GM18502 (cell line): ENCODE measurements at regions not wholly inside any gene's neighbourhood (a gene's known extent, or its start where the extent isn't known, plus 50 kb on each side); places are given as distances from the start of the nearest gene placed in this dataset.
"Not testable (repeated sequence)": the region's sequence is repeated elsewhere in the genome, so short reads cannot be mapped to it uniquely, and the experiment has no call there.

Source experiments
- ATAC-seq: cut with Tn5 transposase; IDR thresholded peaks from one replicate; pipeline ENCODE4 v1.9.1; 2021; ENCODE audit warnings: mild to moderate bottlenecking; ENCODE audit not compliant: unreplicated experiment, poor library complexity

DNA sequence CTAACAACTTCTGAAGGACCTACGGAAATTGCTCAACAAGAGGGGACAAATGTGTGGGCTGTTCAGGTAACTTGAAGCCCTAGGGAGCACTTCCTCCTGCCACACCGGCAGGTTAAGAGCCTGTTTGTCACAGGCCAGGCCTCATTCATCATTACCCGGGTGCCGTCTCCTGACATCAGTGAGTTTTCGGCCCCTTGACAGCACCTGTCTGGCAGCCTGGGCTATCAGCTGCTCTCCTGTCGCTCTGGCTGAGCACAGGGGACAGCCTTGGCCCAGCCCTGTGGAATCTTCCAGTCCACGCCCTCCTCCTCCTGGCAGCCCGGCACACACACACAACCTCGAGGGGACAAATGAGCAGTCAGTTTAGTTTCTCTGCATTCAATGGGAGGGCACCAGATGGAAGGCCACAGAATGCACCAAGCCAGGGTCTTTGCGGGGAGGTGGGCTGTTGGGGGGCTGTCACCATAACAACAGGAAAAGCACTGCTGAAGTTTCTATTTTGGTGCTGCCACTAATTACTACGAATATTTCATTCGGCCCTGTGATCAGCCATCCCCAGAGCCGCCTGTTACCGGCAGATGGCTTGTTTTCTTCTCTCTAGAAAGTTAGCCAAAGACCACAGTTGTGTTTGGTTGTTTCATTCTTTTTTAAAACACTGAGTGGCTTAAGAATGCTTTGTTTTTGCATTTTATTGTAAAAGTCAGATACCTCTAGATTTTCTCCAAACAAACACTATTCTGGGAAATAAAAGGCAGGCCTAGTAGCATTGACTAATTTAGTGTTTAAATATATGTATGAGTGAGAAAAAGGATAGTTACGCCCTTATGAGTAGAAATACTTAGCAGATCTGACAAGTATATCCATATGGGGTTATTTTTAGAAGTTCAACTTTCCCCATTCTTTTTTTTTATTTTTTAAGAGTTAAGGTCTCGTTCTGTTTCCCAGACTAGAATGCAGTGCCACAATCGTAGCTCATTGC lies 189.9 kb upstream of the NDUFV2 start:
- ATAC-seq = no peak

DNA sequence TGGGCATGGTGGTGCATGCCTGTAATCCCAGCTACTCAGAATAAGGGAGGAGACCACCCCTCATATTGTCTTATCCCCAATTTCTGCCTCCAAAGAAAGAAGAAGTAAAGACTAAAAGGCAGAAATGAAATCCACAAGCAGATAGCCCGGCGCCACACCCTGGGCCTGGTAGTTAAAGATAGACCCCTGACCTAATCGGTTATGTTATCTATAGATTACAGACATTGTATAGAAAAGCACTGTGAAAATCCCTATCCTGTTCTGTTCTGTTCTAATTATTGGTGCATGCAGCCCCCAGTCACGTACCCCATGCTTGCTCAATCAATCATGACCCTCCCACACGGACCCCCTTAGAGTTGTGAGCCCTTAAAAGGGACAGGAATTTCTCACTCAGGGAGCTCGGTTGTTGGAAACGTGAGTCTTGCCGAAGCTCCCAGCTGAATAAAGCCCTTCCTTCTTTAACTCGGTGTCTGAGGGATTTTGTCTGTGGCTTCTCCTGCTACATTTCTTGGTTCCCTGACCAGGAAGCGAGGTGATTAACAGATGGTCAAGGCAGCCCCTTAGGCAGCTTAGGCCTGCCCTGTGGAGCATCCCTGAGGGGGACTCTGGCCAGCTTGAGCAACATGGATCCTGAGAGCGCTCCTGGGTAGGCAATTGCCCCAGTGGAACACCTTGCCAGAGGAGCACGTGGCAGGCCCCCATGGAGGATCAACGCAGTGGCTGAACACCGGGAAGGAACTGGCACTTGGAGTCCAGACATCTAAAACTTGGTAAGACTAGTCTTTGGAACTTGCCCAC lies 188.7 kb upstream of the NDUFV2 start:
- not testable (repeated sequence) for ATAC-seq

DNA sequence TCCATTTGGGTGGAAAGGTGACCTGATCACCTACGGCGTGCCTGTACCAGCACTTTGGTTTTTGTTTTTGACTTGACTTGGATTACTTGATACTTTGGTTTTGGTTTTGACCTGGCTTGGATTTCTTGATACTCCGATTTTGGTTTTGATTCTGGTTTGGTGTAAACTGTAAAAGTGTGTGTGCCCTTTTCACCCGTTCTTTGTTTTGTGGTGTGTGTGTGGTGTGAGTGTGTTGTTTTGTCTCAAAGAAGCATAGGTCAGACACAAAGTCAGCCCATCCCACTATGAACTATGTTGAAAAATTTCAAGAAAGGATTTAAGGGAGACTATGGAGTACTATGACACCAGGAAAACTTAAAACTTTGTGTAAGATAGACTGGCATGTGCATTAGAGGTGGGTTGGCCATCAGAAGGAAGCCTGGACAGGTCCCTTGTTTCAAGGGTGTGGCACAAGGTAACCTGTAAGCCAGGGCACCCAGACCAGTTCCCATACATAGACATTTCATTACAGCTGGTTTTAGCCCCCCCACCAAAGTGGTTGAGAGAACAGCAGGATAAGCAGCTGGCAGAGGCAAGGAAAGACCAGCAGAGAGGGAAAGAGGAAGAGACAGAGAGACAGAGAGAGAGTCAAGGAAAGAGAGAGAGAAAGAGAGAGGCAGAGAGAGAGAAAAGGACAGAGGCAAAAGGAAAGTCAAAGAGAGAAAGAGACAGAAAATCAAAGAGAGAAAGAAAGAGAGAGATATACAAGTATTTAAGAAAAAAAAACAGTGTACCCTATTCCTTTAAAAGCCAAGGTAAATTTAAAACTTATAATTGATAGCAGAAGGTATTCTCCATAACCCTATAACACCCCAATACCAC lies 187.9 kb upstream of the NDUFV2 start:
- ATAC-seq = not testable (repeated sequence)

DNA sequence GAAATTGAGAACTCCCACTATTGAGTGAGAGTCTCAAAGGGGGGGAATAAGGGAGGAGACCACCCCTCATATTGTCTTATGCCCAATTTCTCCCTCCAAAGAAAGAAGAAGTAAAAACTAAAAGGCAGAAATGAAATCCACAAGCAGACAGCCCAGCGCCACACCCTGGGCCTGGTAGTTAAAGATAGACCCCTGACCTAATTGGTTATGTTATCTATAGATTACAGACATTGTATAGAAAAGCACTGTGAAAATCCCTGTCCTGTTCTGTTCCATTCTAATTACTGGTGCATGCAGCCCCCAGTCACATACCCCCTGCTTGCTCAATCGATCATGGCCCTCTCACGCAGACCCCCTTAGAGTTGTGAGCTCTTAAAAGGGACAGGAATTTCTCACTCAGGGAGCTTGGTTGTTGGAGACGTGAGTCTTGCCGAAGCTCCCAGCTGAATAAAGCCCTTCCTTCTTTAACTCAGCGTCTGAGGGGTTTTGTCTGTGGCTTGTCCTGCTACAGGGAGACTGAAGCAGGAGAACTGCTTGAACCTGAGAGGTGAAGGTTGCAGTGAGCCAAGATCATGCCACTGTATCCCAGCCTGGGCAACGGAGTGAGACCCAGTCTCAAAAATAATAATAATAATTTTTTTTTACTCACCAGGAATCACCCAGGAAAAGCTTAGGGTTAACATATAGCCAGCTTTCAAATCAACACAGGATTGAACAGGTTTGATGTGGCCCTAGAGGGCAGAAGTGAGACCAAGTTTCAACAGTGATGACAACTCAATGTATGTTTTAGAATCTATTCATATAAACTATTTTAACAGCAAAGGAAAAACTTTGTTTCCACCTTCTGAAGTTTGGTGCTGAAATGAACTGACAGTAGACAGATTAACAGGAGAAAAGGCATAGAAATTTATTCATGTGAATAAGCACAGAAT lies 181.4 kb upstream of the NDUFV2 start:
- not testable (repeated sequence) for ATAC-seq

DNA sequence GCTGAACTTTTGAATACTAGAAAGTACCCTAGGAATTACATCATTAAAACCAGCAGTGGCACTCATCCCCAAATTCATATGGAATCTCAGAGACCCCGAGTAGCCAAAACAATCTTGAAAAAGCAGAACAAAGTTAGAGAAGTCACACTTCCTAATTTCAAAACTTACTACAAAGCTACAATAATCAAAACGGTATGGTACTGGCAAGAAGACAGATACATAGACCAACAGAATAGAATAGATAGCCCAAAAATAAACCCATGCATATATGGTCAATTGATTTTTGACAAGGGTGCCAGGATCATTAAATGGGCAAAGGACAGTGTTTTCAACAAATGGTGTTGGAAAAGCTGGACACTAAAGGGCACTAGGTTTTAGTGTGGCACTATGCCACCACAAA lies 176.0 kb upstream of the NDUFV2 start:
- no peak for ATAC-seq

DNA sequence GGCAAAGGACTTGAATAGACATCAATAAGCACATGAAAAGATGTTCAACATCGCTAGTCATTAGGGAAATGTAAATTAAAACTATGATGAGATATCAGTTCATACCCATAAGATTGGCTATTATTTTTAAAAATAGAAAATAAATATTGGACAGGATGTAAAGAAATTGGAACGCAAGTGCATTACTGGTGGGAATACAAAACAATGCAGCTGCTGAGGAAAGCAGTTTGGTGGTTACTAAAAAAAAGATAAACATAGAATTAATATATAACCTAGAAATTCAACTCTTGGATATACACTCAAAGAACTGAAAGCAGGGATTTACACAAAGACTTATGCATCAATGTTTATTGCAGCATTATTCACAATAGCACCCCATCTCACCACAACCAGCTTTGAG lies 174.5 kb upstream of the NDUFV2 start:
- ATAC-seq = no peak

DNA sequence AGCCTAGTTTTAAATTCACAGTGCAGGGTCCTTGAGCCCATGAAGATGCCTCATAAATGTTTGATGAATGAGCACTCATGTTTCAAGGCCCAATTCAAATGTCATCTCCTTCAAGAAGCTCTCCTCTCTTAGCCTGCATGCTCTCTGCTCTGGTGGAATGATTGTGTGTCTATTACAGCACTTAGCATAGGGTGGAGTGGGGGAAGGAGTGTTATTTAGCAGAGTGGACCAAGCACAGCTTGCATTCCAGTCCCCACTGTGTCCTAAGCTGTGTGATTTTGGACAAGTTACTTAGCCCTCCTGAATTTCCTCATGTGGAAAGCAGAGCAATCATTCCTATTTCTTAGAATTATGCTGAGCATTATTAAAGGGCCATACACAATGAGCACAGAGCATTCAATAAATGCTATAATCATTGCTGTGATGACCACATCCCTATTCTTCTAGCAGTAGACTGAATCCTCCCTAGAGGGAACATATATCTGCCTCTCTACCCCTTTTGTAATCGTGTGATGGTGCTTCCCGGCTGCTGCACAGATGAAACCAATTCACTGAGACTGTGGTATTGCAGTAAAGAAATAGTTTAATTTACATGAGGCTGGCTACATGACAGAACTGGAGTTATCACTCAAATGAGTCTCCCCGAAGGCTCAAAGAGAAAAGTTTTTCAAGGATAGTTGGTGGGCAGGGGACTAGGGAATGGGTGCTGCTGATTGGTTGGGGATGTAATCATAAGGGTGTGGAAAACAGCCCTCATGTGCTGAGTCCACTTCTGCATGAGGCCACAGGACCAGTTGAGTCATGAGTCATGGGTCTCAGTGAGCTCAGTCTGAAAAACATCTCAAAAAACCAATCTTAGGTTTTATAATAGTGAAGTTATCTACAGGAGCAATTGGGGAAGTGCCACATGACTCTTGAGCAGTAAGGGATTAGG lies 173.4 kb upstream of the NDUFV2 start:
- ATAC-seq = no peak

DNA sequence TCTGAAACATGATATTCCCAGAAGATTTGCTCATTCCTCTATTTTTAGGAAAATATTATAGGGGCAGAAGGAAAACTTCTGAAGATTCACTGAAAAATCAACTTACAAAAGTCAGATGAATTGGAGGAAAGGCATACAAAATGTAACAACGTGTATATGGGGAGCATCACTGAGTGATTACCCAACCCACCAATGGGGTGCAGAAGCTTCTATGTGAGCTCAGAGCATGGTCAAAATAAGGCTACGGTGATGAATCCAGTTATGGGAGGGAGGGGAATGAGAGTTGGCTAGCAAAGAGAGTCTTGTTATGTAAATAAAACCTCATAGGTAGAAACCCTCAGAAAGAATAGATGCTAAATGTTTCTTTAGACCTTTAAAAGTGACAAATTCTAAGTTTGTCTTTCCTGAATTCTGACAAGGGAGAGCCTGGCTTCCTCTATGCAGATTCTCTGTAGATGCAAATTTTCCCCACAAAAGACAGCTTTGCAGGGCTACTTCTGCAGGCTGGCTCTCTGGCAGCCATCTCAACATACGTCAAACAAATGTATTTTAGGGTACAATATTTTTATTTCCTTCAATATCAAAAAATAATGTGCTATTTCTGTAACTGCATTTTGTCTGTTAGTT lies 171.4 kb upstream of the NDUFV2 start:
- ATAC-seq = no peak

DNA sequence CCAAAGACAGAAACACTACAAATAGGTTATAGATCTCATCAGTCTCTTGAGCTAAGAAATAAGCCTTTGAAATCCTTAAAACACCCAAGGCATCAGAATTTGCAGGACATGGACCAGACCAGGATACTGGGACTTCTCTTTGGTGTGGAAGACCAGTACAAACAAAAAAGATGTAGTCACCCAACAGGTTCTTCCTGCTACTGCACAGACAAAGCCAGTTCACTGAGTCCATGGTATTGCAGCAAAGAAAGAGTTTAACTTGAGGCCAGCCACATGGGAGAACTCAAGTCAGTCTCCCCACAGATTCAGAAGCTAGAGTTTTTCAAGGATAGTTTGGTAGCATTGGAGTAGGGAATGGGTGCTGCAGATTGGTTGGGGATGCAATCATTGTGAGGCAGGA lies 169.6 kb upstream of the NDUFV2 start:
- no peak for ATAC-seq

DNA sequence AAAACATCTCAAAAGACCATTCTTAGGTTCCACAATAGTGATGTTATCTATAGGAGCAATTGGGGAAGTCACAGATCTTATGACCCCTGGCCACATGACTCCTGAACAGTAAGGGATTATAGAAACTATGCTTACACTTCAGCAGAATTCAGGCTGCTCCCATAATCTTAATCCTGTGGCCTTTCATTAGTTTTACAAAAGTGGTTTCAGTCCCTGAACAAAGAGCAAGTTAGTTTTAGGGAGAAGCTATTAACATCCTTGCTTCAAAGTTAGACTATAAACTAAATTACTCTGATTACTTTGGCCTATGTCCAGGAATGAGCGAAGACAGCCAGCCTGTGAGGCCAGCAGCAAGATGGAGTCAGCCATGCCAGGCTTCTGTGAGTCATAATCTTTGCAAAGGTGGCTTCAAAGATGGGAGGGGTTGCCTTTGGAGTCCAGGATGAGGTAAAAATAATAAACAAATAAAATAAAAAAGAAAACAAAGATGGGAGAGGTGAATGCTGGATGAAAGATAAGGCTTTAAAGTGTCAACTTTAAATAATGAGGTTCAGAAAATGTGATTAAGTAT lies 168.7 kb upstream of the NDUFV2 start:
- ATAC-seq = no peak

DNA sequence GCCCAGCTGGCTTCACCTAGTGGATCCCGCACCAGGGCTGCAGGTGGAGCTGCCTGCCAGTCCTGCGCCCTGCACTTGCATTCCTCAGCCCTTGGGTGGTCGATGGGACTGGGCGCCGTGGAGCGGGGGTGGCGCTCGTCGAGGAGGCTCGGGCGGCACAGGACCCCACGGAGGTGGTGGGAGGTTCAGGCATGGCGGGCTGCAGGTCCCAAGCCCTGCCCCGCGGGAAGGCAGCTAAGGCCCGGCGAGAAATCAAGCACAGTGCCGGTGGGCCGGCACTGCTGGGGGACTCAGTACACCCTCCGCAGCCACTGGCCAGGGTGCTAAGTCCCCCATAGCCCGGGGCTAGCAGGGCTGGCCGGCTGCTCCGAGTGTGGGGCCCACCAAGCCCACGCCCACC lies 167.2 kb upstream of the NDUFV2 start:
- ATAC-seq = not testable (repeated sequence)

DNA sequence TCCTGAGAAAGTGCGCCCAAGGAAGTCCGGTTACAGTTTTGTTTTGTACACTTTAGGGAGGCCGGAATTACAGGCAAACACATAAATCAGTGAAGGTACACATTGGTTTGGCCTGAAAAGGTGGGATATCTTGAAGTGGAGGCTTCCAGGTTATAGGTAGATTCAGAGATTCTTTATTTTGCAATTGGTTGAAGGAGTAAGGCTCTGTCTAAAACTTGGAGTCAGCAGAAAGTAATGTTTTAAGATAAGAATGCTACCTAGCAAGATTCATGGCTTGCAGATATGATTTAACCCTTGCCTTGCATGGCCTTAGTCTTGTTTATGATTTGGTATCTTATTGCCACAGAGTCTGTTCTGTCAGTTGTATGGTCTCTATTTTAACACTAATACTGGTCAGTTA lies 165.9 kb upstream of the NDUFV2 start:
- ATAC-seq = no peak

DNA sequence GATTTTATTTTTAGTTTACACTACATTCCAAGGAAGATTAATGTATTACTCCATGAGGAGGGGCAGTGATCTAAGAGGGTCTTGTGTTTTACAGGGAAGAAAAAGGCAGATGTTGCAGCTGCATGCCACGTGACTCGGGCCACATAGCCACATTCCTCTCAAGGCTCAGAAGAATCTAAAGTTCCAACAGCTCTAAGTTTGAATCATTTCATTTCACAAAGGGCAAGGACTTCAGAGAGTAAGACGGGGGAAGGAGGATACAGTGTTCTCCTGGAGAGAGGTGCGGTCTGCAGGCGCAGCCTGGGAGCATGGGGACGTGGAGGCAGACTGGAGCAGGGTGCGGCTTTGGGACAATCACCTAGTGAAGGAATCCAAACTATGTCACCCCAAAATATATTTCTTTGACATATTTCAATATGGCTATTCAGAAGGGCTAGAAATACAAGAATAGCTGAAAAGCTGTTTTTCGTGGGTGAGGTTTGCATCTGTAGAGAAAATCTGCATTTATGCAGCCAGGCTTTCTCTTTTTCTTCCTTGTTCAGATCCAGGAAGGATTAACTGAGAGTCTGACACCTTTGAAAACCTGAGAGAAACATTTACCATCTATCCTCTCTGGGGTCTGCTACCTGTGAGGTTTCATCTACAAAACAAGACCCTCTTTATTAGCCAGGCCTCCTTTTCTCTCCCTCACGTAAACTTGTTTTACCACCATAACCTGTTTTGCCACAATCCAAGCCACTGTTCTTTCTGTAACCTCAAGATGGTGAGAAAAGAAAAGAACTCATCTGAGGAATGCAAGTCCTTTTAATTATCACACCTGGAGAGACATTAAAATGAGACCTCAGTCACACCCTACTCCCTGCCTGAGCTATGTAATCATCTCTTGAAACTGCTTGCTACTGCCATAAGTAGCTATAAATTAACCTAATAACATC lies 165.1 kb upstream of the NDUFV2 start:
- no peak for ATAC-seq

DNA sequence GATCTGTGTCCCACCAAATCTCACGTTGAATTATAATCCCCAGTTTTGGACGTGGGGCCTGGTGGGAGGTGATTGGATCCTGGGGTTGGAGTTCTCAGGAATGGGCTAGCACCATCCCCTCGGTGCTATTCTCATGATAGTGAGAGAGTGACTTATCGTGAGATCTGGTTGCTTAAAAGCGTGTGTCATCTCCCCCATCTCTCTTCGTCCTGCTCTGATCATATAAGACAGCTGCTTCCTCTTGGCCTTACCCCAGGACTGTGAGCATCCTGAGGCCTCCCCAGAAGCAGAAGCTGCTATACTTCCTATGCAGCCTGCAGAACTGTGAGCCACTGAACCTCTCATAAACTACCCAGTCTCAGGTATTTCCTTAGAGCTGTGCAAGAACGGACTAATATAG lies 163.7 kb upstream of the NDUFV2 start:
- ATAC-seq = no peak

DNA sequence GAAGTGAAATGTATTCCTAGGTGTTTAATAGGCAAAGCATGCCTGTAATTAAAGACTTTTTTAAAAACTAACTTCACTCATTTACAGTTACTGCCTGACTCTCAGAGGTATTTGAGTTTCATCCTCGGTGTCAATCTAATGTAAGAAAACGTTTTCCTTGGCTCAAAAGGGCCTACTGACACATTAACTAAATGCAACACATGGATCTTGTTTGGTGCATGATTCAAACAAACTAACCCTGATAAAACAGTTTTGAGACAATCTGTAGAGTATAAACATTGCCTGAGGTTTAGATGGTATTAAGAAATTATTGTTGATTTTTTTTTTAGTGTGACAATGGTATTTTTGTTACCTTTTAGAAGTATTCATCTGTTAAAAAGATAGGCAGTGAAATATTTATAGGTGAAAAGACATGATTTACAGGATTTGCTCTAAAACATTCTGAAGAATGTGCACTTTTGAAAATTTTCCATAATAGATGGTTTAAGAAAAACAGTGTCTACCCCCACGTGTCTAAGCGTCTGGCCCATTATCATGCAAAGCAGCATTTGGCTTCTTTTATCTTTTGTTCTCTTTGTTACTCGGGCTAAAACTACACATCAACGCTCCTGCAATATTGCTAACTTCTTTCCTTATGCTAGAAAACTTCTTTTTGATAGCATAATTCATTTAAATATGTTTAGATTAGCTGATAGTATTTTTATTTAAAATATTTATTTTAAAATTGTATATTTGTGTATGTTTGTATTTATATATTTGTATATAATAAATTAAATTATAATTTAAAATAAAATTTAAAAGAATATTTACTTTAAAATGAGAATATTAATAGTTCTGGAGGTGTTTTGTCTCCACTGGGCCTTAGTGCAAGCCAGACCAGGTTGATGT lies 160.2 kb upstream of the NDUFV2 start:
- ATAC-seq = no peak
